Right ventricle myocardium inferior (tissue), 1 donor: ENCODE measurements at regions not wholly inside any gene's neighbourhood (a gene's known extent, or its start where the extent isn't known, plus 50 kb on each side); places are given as distances from the start of the nearest gene placed in this dataset.
"Not testable (repeated sequence)": the region's sequence is repeated elsewhere in the genome, so short reads cannot be mapped to it uniquely, and the experiment has no call there.

Experiments used
- ATAC-seq: fragments of 200-7000 bp; cut with Tn5 transposase; one replicate; pipeline ENCODE4 v1.9.1; 2020; ENCODE audit warnings: mild to moderate bottlenecking, moderate library complexity
- DNase-seq: peaks from one replicate; pipeline ENCODE4 v3.0.0; 2021; ENCODE audit errors: missing footprints
- intact Hi-C: fragments of 100-400 bp; cut with DNase I; formaldehyde crosslinking; loops from one replicate; pipeline ENCODE4 v1.11.0; 2022
- donor health status: DM: no; HTN: yes; CAD: no; lungs with severe emphysema.

GRCh38 chrY:24517340-24517739 lies 100.5 kb upstream of the BPY2B start:
- intact Hi-C loops, DNase-seq, ATAC-seq: not testable (repeated sequence)

- not testable (repeated sequence) for ATAC-seq
These were observed 96.1 kb upstream of the BPY2B start for GRCh38 chrY:24521686-24522085.

GRCh38 chrY:24537247-24537970 lies 80.4 kb upstream of the BPY2B start:
- intact Hi-C loops, DNase-seq, ATAC-seq: not testable (repeated sequence)

More at GRCh38 chrY:24521686-24522085, 96.1 kb upstream of the BPY2B start:
- intact Hi-C loops, DNase-seq: not testable (repeated sequence)

- ATAC-seq, DNase-seq, intact Hi-C loops: not testable (repeated sequence)
These were observed 69.0 kb upstream of the BPY2B start for GRCh38 chrY:24548807-24549206.

GRCh38 chrY:24561422-24561821 lies 56.4 kb upstream of the BPY2B start:
- intact Hi-C loops: not testable (repeated sequence)
- ATAC-seq: peak; percentile 59

More at GRCh38 chrY:24561422-24561821, 56.4 kb upstream of the BPY2B start:
- not testable (repeated sequence) for DNase-seq
